Neural progenitor cell (in vitro differentiated cells): ENCODE measurements at regions not wholly inside any gene's neighbourhood (a gene's known extent, or its start where the extent isn't known, plus 50 kb on each side); places are given as distances from the start of the nearest gene placed in this dataset.

Experiments
- CTCF ChIP-seq: fragments of 200-600 bp; sonication (generic); IDR thresholded peaks from 2 replicates; pipeline ENCODE4 v1.5.1; 2017; ENCODE audit warnings: antibody characterized with exemption, mild to moderate bottlenecking
- EZH2 ChIP-seq: fragments of 200-600 bp; sonication (generic); IDR thresholded peaks from 2 replicates; pipeline ENCODE4 v1.6.1; 2017; ENCODE audit warnings: antibody characterized with exemption, mild to moderate bottlenecking, moderate library complexity

DNA sequence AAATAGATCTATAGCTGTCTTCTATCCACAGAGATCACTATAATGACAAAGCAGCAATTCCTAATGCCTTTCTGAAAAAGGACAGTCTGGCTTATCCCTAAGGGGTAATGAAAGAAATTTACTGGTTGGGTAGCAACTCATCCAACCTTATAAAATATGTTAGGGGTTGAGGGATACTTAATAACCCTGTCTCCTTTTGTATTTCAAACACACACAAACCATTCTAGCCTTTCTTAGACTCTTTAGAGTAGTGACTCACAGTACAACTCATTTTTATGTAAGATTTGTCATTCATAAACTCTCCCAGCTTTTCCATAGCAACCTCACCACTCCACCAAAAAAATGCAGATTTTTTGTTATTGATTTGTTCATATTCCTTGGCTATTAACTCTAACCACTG, 167.9 kb downstream of the FSCB start:
- no peak for TF ChIP-seq CTCF
- no peak for TF ChIP-seq EZH2
